H1 (cell line): ENCODE measurements at regions not wholly inside any gene's neighbourhood (a gene's known extent, or its start where the extent isn't known, plus 50 kb on each side); places are given as distances from the start of the nearest gene placed in this dataset.

ENCODE experiments used
- CTCF ChIA-PET: fragments of 300-600 bp; sonication (Branson Sonifier 250); formaldehyde crosslinking; loops from one replicate; lab custom pipeline; 2021; ENCODE audit not compliant: partially characterized antibody; lab: Charles Lee
- POLR2A ChIA-PET: fragments of 300-600 bp; sonication (Branson Sonifier 250); formaldehyde crosslinking; loops from one replicate; lab custom pipeline; 2021; ENCODE audit warnings: inconsistent platforms; ENCODE audit not compliant: partially characterized antibody; lab: Charles Lee
- DNase-seq, 2 experiments: peaks; one replicate each; pipeline versions ENCODE4 v3.0.0 to v3.0.0-alpha.2; 2010 to 2022; ENCODE audit warnings: low spot score in 2 of 2, low read depth in 1 of 2, mixed read lengths in 1 of 2
- FAIRE-seq: peaks from 2 replicates; lab custom pipeline; 2011; peaks lifted over from hg19 to GRCh38; lab: Jason Lieb, UNC
- H2AFZ ChIP-seq: 2 replicates; pipeline ENCODE4 v1.8.1; 2012; ENCODE audit warnings: low read length, inconsistent platforms
- H2AK5ac ChIP-seq: 2 replicates; pipeline ENCODE4 v1.6.1; 2013; ENCODE audit warnings: low read depth, low read length
- H2BK120ac ChIP-seq: replicated peaks from 2 replicates; pipeline ENCODE3; 2013; ENCODE audit warnings: low read depth, low read length, inconsistent platforms
- H2BK12ac ChIP-seq: 2 replicates; pipeline ENCODE4 v1.6.1; 2013; ENCODE audit warnings: low read depth, low read length
- H2BK15ac ChIP-seq: 2 replicates; pipeline ENCODE4 v1.6.1; 2013; ENCODE audit warnings: low read length
- H2BK20ac ChIP-seq: 2 replicates; pipeline ENCODE4 v1.6.1; 2013; ENCODE audit warnings: low read length
- H2BK5ac ChIP-seq: 2 replicates; pipeline ENCODE4 v1.6.1; 2013; ENCODE audit warnings: low read depth, low read length
- H3K14ac ChIP-seq: 2 replicates; pipeline ENCODE4 v1.6.1; 2013; ENCODE audit warnings: inconsistent platforms; ENCODE audit not compliant: insufficient read length
- H3K18ac ChIP-seq: 2 replicates; pipeline ENCODE4 v1.6.1; 2013; ENCODE audit warnings: low read length; ENCODE audit errors: extremely low read depth
- H3K23ac ChIP-seq: 2 replicates; pipeline ENCODE4 v1.6.1; 2013; ENCODE audit warnings: inconsistent platforms; ENCODE audit not compliant: insufficient read length
- H3K23me2 ChIP-seq: 2 replicates; pipeline ENCODE4 v1.6.1; 2013; ENCODE audit warnings: low read depth, low read length
- H3K27ac ChIP-seq: 2 replicates; pipeline ENCODE4 v1.6.1; 2011; ENCODE audit warnings: low read depth, low read length, inconsistent platforms
- H3K27me3 ChIP-seq, 4 experiments: replicated peaks in 1 of 4; 1 replicate in 1 of 4; 2 replicates in 3 of 4; pipeline versions ENCODE4 v1.6.1 to v1.8.1; 2011 to 2013; ENCODE audit warnings: low read length in 3 of 4, mild to moderate bottlenecking in 3 of 4, inconsistent platforms in 2 of 4, mixed read lengths in 2 of 4, moderate library complexity in 1 of 4; ENCODE audit not compliant: control insufficient read depth in 3 of 4, insufficient read depth in 3 of 4; ENCODE audit errors: extremely low read depth in 1 of 4
- H3K36me3 ChIP-seq, 4 experiments: 2 replicates each; pipeline versions ENCODE4 v1.6.1 to v1.8.1; 2011 to 2013; ENCODE audit warnings: mild to moderate bottlenecking in 4 of 4, low read length in 3 of 4, moderate library complexity in 2 of 4, control low read depth in 1 of 4, inconsistent platforms in 1 of 4; ENCODE audit not compliant: insufficient read depth in 4 of 4, control insufficient read depth in 2 of 4
- H3K4ac ChIP-seq: replicated peaks from 2 replicates; pipeline ENCODE3; 2013; ENCODE audit warnings: low read length, low read depth, mixed read lengths, inconsistent platforms; ENCODE audit not compliant: insufficient read length
- H3K4me1 ChIP-seq, 4 experiments: replicated peaks in 1 of 4; 1 replicate in 1 of 4; 2 replicates in 3 of 4; pipeline versions ENCODE4 v1.6.1 to v1.8.1; 2011 to 2013; ENCODE audit warnings: low read length in 3 of 4, inconsistent platforms in 2 of 4, mixed read lengths in 1 of 4; ENCODE audit not compliant: insufficient read depth in 4 of 4, control insufficient read depth in 3 of 4
- H3K4me2 ChIP-seq, 2 experiments: 2 replicates each; pipeline versions ENCODE4 v1.6.1 to v1.8.1; 2011 to 2013; ENCODE audit warnings: low read depth in 2 of 2, low read length in 2 of 2, control low read depth in 1 of 2, inconsistent platforms in 1 of 2, mild to moderate bottlenecking in 1 of 2; ENCODE audit not compliant: insufficient read depth in 1 of 2
- H3K4me3 ChIP-seq, 4 experiments: fragments of 200-600, 300-600 bp in 1 of 4; sonication (generic), shearing (Covaris generic), sonication (Bioruptor Twin) in 1 of 4; 2 replicates each; pipeline versions ENCODE4 v1.5.1 to v1.8.1; 2011 to 2016; ENCODE audit warnings: low read length in 4 of 4, low read depth in 3 of 4, control low read depth in 2 of 4, inconsistent platforms in 2 of 4, mild to moderate bottlenecking in 2 of 4, mixed read lengths in 1 of 4, moderate library complexity in 1 of 4; ENCODE audit not compliant: insufficient read depth in 2 of 4; ENCODE audit errors: extremely low read depth in 1 of 4
- H3K56ac ChIP-seq: replicated peaks from 2 replicates; pipeline ENCODE3; 2013; ENCODE audit warnings: low read depth, mild to moderate bottlenecking, mixed read lengths, low read length, inconsistent platforms; ENCODE audit not compliant: insufficient read length
- H3K79me1 ChIP-seq: 2 replicates; pipeline ENCODE4 v1.6.1; 2013; ENCODE audit warnings: low read depth, low read length, control low read depth
- H3K79me2 ChIP-seq, 2 experiments: 2 replicates each; pipeline versions ENCODE4 v1.6.1 to v1.8.1; 2012 to 2013; ENCODE audit warnings: low read length in 2 of 2, mild to moderate bottlenecking in 2 of 2, inconsistent platforms in 1 of 2; ENCODE audit not compliant: insufficient read depth in 2 of 2, control insufficient read depth in 1 of 2
- H3K9ac ChIP-seq, 4 experiments: replicated peaks in 1 of 4; 1 replicate in 1 of 4; 2 replicates in 3 of 4; pipeline versions ENCODE4 v1.6.1 to v1.8.1; 2011 to 2013; ENCODE audit warnings: low read depth in 3 of 4, low read length in 3 of 4, control low read depth in 2 of 4, mild to moderate bottlenecking in 2 of 4, moderate library complexity in 2 of 4, inconsistent platforms in 1 of 4; ENCODE audit errors: extremely low read depth in 1 of 4
- H3K9me3 ChIP-seq, 2 experiments: 2 replicates each; pipeline versions ENCODE4 v1.6.1 to v1.8.1; 2012 to 2013; ENCODE audit warnings: mild to moderate bottlenecking in 2 of 2, moderate library complexity in 2 of 2, control low read depth in 1 of 2, inconsistent platforms in 1 of 2, low read depth in 1 of 2, low read length in 1 of 2, mixed read lengths in 1 of 2; ENCODE audit not compliant: insufficient read depth in 2 of 2
- H4K20me1 ChIP-seq, 2 experiments: replicated peaks in 1 of 2; 2 replicates each; pipeline versions ENCODE3 to v1.8.1; 2011 to 2013; ENCODE audit warnings: inconsistent platforms in 2 of 2, low read length in 2 of 2, mild to moderate bottlenecking in 1 of 2; ENCODE audit not compliant: insufficient read depth in 2 of 2, control insufficient read depth in 1 of 2
- H4K5ac ChIP-seq: 2 replicates; pipeline ENCODE4 v1.6.1; 2013; ENCODE audit warnings: low read length, low read depth, mixed read lengths, inconsistent platforms; ENCODE audit not compliant: insufficient read length
- H4K8ac ChIP-seq: 2 replicates; pipeline ENCODE4 v1.8.0; 2013; ENCODE audit warnings: mild to moderate bottlenecking, moderate library complexity, low read length, inconsistent platforms; ENCODE audit not compliant: insufficient read depth; ENCODE audit errors: extremely low read depth
- H4K91ac ChIP-seq: replicated peaks from 2 replicates; pipeline ENCODE3; 2013; ENCODE audit warnings: low read length, mixed read lengths, inconsistent platforms; ENCODE audit not compliant: insufficient read length
- ASH2L ChIP-seq: fragments of 200-600, 300-600 bp; sonication (generic); IDR thresholded peaks from one replicate; pipeline ENCODE4 v1.7.1; 2017; ENCODE audit warnings: low read length
- BACH1 ChIP-seq: IDR thresholded peaks from 2 replicates; pipeline ENCODE4 v1.6.1; 2012; ENCODE audit warnings: low read length, improper control_type of control experiment
- EP300 ChIP-seq, 2 experiments: IDR thresholded peaks; 1 replicate in 1 of 2; 2 replicates in 1 of 2; pipeline ENCODE4 v1.6.1; 2011 to 2012; ENCODE audit warnings: low read depth in 2 of 2, low read length in 2 of 2, mild to moderate bottlenecking in 2 of 2, borderline replicate concordance in 1 of 2, inconsistent platforms in 1 of 2, moderate library complexity in 1 of 2
- HDAC6 ChIP-seq: IDR thresholded peaks from one replicate; pipeline ENCODE4 v1.7.1; 2012; ENCODE audit warnings: low read depth, mild to moderate bottlenecking, inconsistent platforms, low read length, moderate library complexity
- KDM1A ChIP-seq: fragments of 200-600, 300-600 bp; sonication (generic); IDR thresholded peaks from 2 replicates; pipeline ENCODE4 v1.7.1; 2016; ENCODE audit warnings: mild to moderate bottlenecking, low read length, borderline replicate concordance
- SAP30 ChIP-seq: fragments of 300-600 bp; sonication (generic); IDR thresholded peaks from 2 replicates; pipeline ENCODE4 v1.7.1; 2012; ENCODE audit warnings: low read length, moderate library complexity, mild to moderate bottlenecking, inconsistent platforms; ENCODE audit not compliant: insufficient read depth, insufficient replicate concordance
- TAF1 ChIP-seq: IDR thresholded peaks from 2 replicates; pipeline ENCODE4 v1.6.1; 2011; ENCODE audit warnings: mild to moderate bottlenecking, low read depth, low read length
- TAF7 ChIP-seq: optimal IDR thresholded peaks from 2 replicates; pipeline ENCODE3; 2011; ENCODE audit warnings: low read depth, mild to moderate bottlenecking, inconsistent platforms, low read length, moderate library complexity, borderline replicate concordance
- USF2 ChIP-seq: IDR thresholded peaks from 2 replicates; pipeline ENCODE4 v1.6.1; 2011; ENCODE audit warnings: low read length, improper control_type of control experiment
- ZNF274 ChIP-seq: IDR thresholded peaks from 2 replicates; pipeline ENCODE4 v1.7.0; 2012; ENCODE audit warnings: low read length, borderline replicate concordance; ENCODE audit errors: extremely low read depth
- whole genome bisulfite sequencing, 2 experiments: shearing (Covaris generic) in 1 of 2; methylation state at CpG; one replicate each; pipeline versions ENCODE4 v1.1.6 to v1.1.7; 2013 to 2015; ENCODE audit warnings: low lambda C conversion rate in 2 of 2, mixed read lengths in 2 of 2, inconsistent platforms in 1 of 2, low coverage in 1 of 2, missing lambda C conversion rate in 1 of 2; ENCODE audit not compliant: insufficient replicate concordance in 2 of 2, insufficient coverage in 1 of 2, insufficient read length in 1 of 2; ENCODE audit errors: extremely low coverage in 1 of 2, missing lambda C conversion rate in 1 of 2; 5-methylcytosine and 5-hydroxymethylcytosine counted together
- TF ChIP-seq, protein P1 (sequence below), 3 experiments: IDR thresholded peaks; 1 replicate in 2 of 3; 2 replicates in 1 of 3; pipeline versions ENCODE4 v1.5.1 to v1.6.1; 2011; ENCODE audit warnings: low read length in 3 of 3, mild to moderate bottlenecking in 3 of 3, inconsistent platforms in 2 of 3, low read depth in 1 of 3, moderate library complexity in 1 of 3; ENCODE audit not compliant: insufficient read depth in 1 of 3; ENCODE audit errors: control extremely low read depth in 1 of 3

GRCh38 chr13:89267734-89268133, 1596.6 kb downstream of the SLITRK5 start:
- H2BK12ac ChIP-seq: no peak overlapping the region
- H3K4me2 ChIP-seq: no peak overlapping the region
- no peaks in the 10 kb centered on the region for H3K79me1 ChIP-seq
- no peak overlapping the region for H3K56ac ChIP-seq
- no peak overlapping the region for H2BK120ac ChIP-seq
- H2AK5ac ChIP-seq: no peak overlapping the region
- no peak overlapping the region for H3K4ac ChIP-seq
- H2BK15ac ChIP-seq: no peak overlapping the region
- no peaks in the 10 kb centered on the region for H3K79me2 ChIP-seq
- H3K4me3 ChIP-seq: no peak overlapping the region
- no peak overlapping the region for H3K9ac ChIP-seq
- H3K9me3 ChIP-seq: no peaks in the 10 kb centered on the region
- ChIA-PET POLR2A (no interaction called here), CTCF (no interaction called here)
- no peak overlapping the region for H4K8ac ChIP-seq
- DNase-seq (no peak), FAIRE-seq (no peak)
- no peaks in the 10 kb centered on the region for H3K4me1 ChIP-seq
- H3K18ac ChIP-seq: no peak overlapping the region
- WGBS, 2 experiments: 86% methylated on average over 3 of the region's 3 CpGs; no CpG with 5 or more reads in 1 of the 2 experiments
- H3K27me3 ChIP-seq: no peaks in the 10 kb centered on the region
- H3K27ac ChIP-seq: no peak overlapping the region
- H3K23me2 ChIP-seq: no peaks in the 10 kb centered on the region; the same call in 1 of the 2 replicates
- no peak overlapping the region for H4K5ac ChIP-seq
- no peak overlapping the region for H3K23ac ChIP-seq
- no peaks in the 10 kb centered on the region for H3K36me3 ChIP-seq
- H3K14ac ChIP-seq: no peak overlapping the region
- 0 out of 2 replicates have a peak overlapping the region, but pooled peaks have one; percentile 2 for H2AFZ ChIP-seq
- H2BK20ac ChIP-seq: no peak overlapping the region
- H4K20me1 ChIP-seq: no peaks in the 10 kb centered on the region
- no peak overlapping the region for H2BK5ac ChIP-seq
- no peak overlapping the region for H4K91ac ChIP-seq
- no peak for TF ChIP-seq ASH2L
- no peak for TF ChIP-seq HDAC6
- TF ChIP-seq USF2: no peak
- no peak for TF ChIP-seq TAF1
- TF ChIP-seq, protein P1, sequence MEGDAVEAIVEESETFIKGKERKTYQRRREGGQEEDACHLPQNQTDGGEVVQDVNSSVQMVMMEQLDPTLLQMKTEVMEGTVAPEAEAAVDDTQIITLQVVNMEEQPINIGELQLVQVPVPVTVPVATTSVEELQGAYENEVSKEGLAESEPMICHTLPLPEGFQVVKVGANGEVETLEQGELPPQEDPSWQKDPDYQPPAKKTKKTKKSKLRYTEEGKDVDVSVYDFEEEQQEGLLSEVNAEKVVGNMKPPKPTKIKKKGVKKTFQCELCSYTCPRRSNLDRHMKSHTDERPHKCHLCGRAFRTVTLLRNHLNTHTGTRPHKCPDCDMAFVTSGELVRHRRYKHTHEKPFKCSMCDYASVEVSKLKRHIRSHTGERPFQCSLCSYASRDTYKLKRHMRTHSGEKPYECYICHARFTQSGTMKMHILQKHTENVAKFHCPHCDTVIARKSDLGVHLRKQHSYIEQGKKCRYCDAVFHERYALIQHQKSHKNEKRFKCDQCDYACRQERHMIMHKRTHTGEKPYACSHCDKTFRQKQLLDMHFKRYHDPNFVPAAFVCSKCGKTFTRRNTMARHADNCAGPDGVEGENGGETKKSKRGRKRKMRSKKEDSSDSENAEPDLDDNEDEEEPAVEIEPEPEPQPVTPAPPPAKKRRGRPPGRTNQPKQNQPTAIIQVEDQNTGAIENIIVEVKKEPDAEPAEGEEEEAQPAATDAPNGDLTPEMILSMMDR (IDR thresholded peaks at IDR 0.05; ENCODE audit: control extremely low read depth in 1 of 3, insufficient read depth in 1 of 3, low read depth in 1 of 3, low read length in 3 of 3): no peak
- TF ChIP-seq ZNF274: no peak
- TF ChIP-seq EP300 (IDR thresholded peaks at IDR 0.05; ENCODE audit: borderline replicate concordance in 1 of 2, low read depth in 2 of 2, low read length in 2 of 2): no peak
- no peak for TF ChIP-seq SAP30
- no peak for TF ChIP-seq KDM1A
- no peak for TF ChIP-seq BACH1
- no peak for TF ChIP-seq TAF7
